Keratinocyte (primary cell): ENCODE measurements at regions not wholly inside any gene's neighbourhood (a gene's known extent, or its start where the extent isn't known, plus 50 kb on each side); places are given as distances from the start of the nearest gene placed in this dataset.

Source experiments
- DNase-seq: peaks from one replicate; pipeline ENCODE4 v3.0.0-alpha.2; 2011; ENCODE audit warnings: low read depth, missing footprints, low spot score
- FAIRE-seq: peaks from 2 replicates; lab custom pipeline; 2011; peaks lifted over from hg19 to GRCh38; lab: Jason Lieb, UNC
- H2AFZ ChIP-seq: 2 replicates; pipeline ENCODE4 v1.6.0; 2012; ENCODE audit warnings: low read length, control low read depth, inconsistent platforms; ENCODE audit not compliant: control insufficient read depth
- H3K27ac ChIP-seq: 2 replicates; pipeline ENCODE4 v1.5.1; 2011; ENCODE audit warnings: low read length; ENCODE audit not compliant: control insufficient read depth, insufficient read depth
- H3K27me3 ChIP-seq: 3 replicates; pipeline ENCODE4 v1.6.0; 2011; ENCODE audit warnings: low read length; ENCODE audit not compliant: control insufficient read depth, insufficient read depth; ENCODE audit errors: extremely low read depth
- H3K36me3 ChIP-seq, 2 experiments: 2 replicates in 1 of 2; 3 replicates in 1 of 2; pipeline ENCODE4 v1.5.1; 2011; ENCODE audit warnings: low read length in 2 of 2, mild to moderate bottlenecking in 1 of 2; ENCODE audit not compliant: control insufficient read depth in 2 of 2, insufficient read depth in 2 of 2; ENCODE audit errors: extremely low read depth in 1 of 2
- H3K4me1 ChIP-seq: 3 replicates; pipeline ENCODE4 v1.5.1; 2011; ENCODE audit warnings: low read length; ENCODE audit not compliant: control insufficient read depth, insufficient read depth; ENCODE audit errors: extremely low read depth
- H3K4me2 ChIP-seq: 3 replicates; pipeline ENCODE4 v1.6.0; 2011; ENCODE audit warnings: low read depth, low read length; ENCODE audit not compliant: control insufficient read depth, insufficient read depth; ENCODE audit errors: extremely low read depth
- H3K4me3 ChIP-seq, 3 experiments: fragments of 200-600 bp in 1 of 3; sonication (generic) in 1 of 3; 2 replicates in 2 of 3; 3 replicates in 1 of 3; pipeline ENCODE4 v1.5.1; 2011 to 2016; ENCODE audit warnings: low read length in 3 of 3, mild to moderate bottlenecking in 3 of 3, control low read depth in 2 of 3, inconsistent platforms in 1 of 3, low read depth in 1 of 3, mixed read lengths in 1 of 3, mixed run types in 1 of 3, moderate library complexity in 1 of 3; ENCODE audit not compliant: control insufficient read depth in 2 of 3, insufficient read depth in 2 of 3; ENCODE audit errors: extremely low read depth in 1 of 3
- H3K79me2 ChIP-seq: 2 replicates; pipeline ENCODE4 v1.6.0; 2012; ENCODE audit warnings: low read length; ENCODE audit not compliant: control insufficient read depth, insufficient read depth
- H3K9ac ChIP-seq: 3 replicates; pipeline ENCODE4 v1.6.0; 2011; ENCODE audit warnings: low read length; ENCODE audit not compliant: control insufficient read depth, insufficient read depth; ENCODE audit errors: extremely low read depth
- H3K9me1 ChIP-seq: 3 replicates; pipeline ENCODE4 v1.6.0; 2011; ENCODE audit warnings: low read length; ENCODE audit not compliant: control insufficient read depth, insufficient read depth; ENCODE audit errors: extremely low read depth
- H3K9me3 ChIP-seq: 2 replicates; pipeline ENCODE4 v1.5.1; 2012; ENCODE audit warnings: low read depth, low read length; ENCODE audit not compliant: control insufficient read depth
- H4K20me1 ChIP-seq: 3 replicates; pipeline ENCODE4 v1.6.0; 2011; ENCODE audit warnings: low read length; ENCODE audit not compliant: control insufficient read depth, insufficient read depth; ENCODE audit errors: extremely low read depth
- EZH2 ChIP-seq: IDR thresholded peaks from one replicate; pipeline ENCODE4 v1.6.1; 2012; ENCODE audit warnings: inconsistent platforms, mild to moderate bottlenecking, low read length, moderate library complexity
- dilution Hi-C: fragments of 300-500 bp; cut with MboI; formaldehyde crosslinking; loops from one replicate; pipeline ENCODE4 v1.7.0; 2020; ENCODE audit warnings: low sequenced_read_pairs; ENCODE audit not compliant: extremely low pct_ligation_motif_present
- TF ChIP-seq, protein P1 (sequence below), 3 experiments: IDR thresholded peaks in 1 of 3; conservative IDR thresholded peaks in 1 of 3; optimal IDR thresholded peaks in 1 of 3; 2 replicates in 2 of 3; 3 replicates in 1 of 3; pipeline versions ENCODE3 to v1.5.1; 2011; ENCODE audit warnings: low read length in 3 of 3, mild to moderate bottlenecking in 3 of 3, moderate library complexity in 2 of 3, control low read depth in 1 of 3, inconsistent platforms in 1 of 3; ENCODE audit not compliant: insufficient read depth in 2 of 3; ENCODE audit errors: extremely low read depth in 1 of 3

DNA sequence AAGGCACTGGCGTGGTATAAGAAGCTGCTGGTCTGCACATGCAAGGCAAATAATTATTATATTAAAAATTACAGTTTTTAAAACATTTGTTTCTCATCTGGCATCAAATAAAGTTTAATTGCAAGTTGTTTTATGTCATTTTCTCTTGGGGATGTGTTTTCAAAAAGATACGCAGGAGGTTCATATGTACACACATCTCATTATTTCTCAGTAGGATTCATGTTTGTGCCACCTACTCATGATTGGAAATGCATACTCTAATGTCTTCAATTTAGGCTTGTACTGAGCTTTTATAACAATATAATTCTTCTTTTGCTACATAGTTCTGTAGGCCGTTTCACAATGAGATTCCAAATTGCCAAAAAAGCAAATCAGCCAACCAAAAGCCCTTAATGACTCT, 244.2 kb upstream of the MEF2C start:
- H3K9me1 ChIP-seq: no peaks in the 10 kb centered on the region
- H3K4me3 ChIP-seq: no peak overlapping the region
- no peak overlapping the region for H2AFZ ChIP-seq
- FAIRE-seq (no peak), DNase-seq (no peak)
- no peaks in the 10 kb centered on the region for H3K9me3 ChIP-seq
- H3K27ac ChIP-seq: no peak overlapping the region
- no peaks in the 10 kb centered on the region for H3K79me2 ChIP-seq
- H3K4me1 ChIP-seq: no peaks in the 10 kb centered on the region
- no peaks in the 10 kb centered on the region for H4K20me1 ChIP-seq
- dilution Hi-C loops: no loop called here
- H3K27me3 ChIP-seq: no peaks in the 10 kb centered on the region
- no peak overlapping the region for H3K9ac ChIP-seq
- no peaks in the 10 kb centered on the region for H3K36me3 ChIP-seq
- TF ChIP-seq EZH2: no peak
- TF ChIP-seq, protein P1, sequence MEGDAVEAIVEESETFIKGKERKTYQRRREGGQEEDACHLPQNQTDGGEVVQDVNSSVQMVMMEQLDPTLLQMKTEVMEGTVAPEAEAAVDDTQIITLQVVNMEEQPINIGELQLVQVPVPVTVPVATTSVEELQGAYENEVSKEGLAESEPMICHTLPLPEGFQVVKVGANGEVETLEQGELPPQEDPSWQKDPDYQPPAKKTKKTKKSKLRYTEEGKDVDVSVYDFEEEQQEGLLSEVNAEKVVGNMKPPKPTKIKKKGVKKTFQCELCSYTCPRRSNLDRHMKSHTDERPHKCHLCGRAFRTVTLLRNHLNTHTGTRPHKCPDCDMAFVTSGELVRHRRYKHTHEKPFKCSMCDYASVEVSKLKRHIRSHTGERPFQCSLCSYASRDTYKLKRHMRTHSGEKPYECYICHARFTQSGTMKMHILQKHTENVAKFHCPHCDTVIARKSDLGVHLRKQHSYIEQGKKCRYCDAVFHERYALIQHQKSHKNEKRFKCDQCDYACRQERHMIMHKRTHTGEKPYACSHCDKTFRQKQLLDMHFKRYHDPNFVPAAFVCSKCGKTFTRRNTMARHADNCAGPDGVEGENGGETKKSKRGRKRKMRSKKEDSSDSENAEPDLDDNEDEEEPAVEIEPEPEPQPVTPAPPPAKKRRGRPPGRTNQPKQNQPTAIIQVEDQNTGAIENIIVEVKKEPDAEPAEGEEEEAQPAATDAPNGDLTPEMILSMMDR (optimal IDR thresholded peaks at IDR 0.05 in 1 of 3, IDR thresholded peaks at IDR 0.05 in 1 of 3, conservative IDR thresholded peaks at IDR 0.05 in 1 of 3; ENCODE audit: extremely low read depth in 1 of 3, insufficient read depth in 2 of 3, low read length in 3 of 3): no peak
- H3K4me2 ChIP-seq: no peak overlapping the region

- no peaks in the 10 kb centered on the region for H3K9me3 ChIP-seq
- H4K20me1 ChIP-seq: no peaks in the 10 kb centered on the region
- H3K9me1 ChIP-seq: no peaks in the 10 kb centered on the region
- DNase-seq (no peak), FAIRE-seq (no peak)
- H3K4me1 ChIP-seq: no peaks in the 10 kb centered on the region
- H3K27me3 ChIP-seq: no peaks in the 10 kb centered on the region
- no peaks in the 10 kb centered on the region for H3K79me2 ChIP-seq
- H3K36me3 ChIP-seq: no peaks in the 10 kb centered on the region
- no peak overlapping the region for H3K4me2 ChIP-seq
- no peak overlapping the region for H2AFZ ChIP-seq
- dilution Hi-C loops: no loop called here
- H3K9ac ChIP-seq: no peak overlapping the region
- no peak overlapping the region for H3K4me3 ChIP-seq
- TF ChIP-seq, protein P1 (optimal IDR thresholded peaks at IDR 0.05 in 1 of 3, IDR thresholded peaks at IDR 0.05 in 1 of 3, conservative IDR thresholded peaks at IDR 0.05 in 1 of 3; ENCODE audit: extremely low read depth in 1 of 3, insufficient read depth in 2 of 3, low read length in 3 of 3): no peak
- TF ChIP-seq EZH2: no peak
- H3K27ac ChIP-seq: no peak overlapping the region
Measured at GRCh38 chr5:89125372-89125771, 242.4 kb upstream of the MEF2C start.
